GM20000 (cell line): ENCODE measurements at regions not wholly inside any gene's neighbourhood (a gene's known extent, or its start where the extent isn't known, plus 50 kb on each side); places are given as distances from the start of the nearest gene placed in this dataset.
"Not testable (repeated sequence)": the region's sequence is repeated elsewhere in the genome, so short reads cannot be mapped to it uniquely, and the experiment has no call there.

Experiments used
- DNase-seq: peaks from one replicate; pipeline ENCODE4 v3.0.0; 2012; ENCODE audit warnings: low spot score
- CTCF ChIP-seq: IDR thresholded peaks from 2 replicates; pipeline ENCODE4 v1.5.1; 2012; ENCODE audit warnings: mild to moderate bottlenecking, control low read depth; ENCODE audit errors: extremely low read depth, missing control alignments

GRCh38 chr2:185507719-185508118 lies 230.9 kb upstream of the FSIP2 start:
- TF ChIP-seq CTCF: no peak
- DNase-seq: no peak

- TF ChIP-seq CTCF: no peak
- no peak for DNase-seq
Measured at GRCh38 chr2:185510060-185510459, 228.5 kb upstream of the FSIP2 start.

- TF ChIP-seq CTCF: no peak
- no peak for DNase-seq
Measured at GRCh38 chr2:185511925-185512324, 226.7 kb upstream of the FSIP2 start.

- no peak for DNase-seq
- no peak for TF ChIP-seq CTCF
Measured at GRCh38 chr2:185522472-185522871, 216.1 kb upstream of the FSIP2 start.

- DNase-seq: not testable (repeated sequence)
Measured at GRCh38 chr2:185524242-185524641, 214.4 kb upstream of the FSIP2 start.

GRCh38 chr2:185526161-185526560 lies 212.4 kb upstream of the FSIP2 start:
- no peak for TF ChIP-seq CTCF
- no peak for DNase-seq

- no peak for TF ChIP-seq CTCF
- no peak for DNase-seq
Measured at GRCh38 chr2:185531721-185532120, 206.9 kb upstream of the FSIP2 start.

GRCh38 chr2:185537689-185538088 lies 200.9 kb upstream of the FSIP2 start:
- TF ChIP-seq CTCF: no peak
- no peak for DNase-seq
